ENCODE measurements at regions not wholly inside any gene's neighbourhood (a gene's known extent, or its start where the extent isn't known, plus 50 kb on each side); places are given as distances from the start of the nearest gene placed in this dataset.

GRCh38 chr2:146477383-146477782, 1367.4 kb upstream of the ACVR2A start:
- TF ChIP-seq CTCF (conservative IDR thresholded peaks at IDR 0.05; ENCODE audit: low read depth, low read length) = no peak
- TF ChIP-seq EZH2 (IDR thresholded peaks at IDR 0.05; ENCODE audit: low read length, unreplicated experiment) = no peak
- TF ChIP-seq EZH2phosphoT487 (IDR thresholded peaks at IDR 0.05; ENCODE audit: borderline replicate concordance, low read length) = no peak

Data from PC-3 (cell line).